Endothelial cell of umbilical vein (primary cell): ENCODE measurements at regions not wholly inside any gene's neighbourhood (a gene's known extent, or its start where the extent isn't known, plus 50 kb on each side); places are given as distances from the start of the nearest gene placed in this dataset.

ENCODE experiments used
- BruUV-seq: library from RNA; stranded (reverse); fragments of 400-500 nt; replicated peaks from 2 replicates; lab custom pipeline; 2021; lab: Mats Ljungman, UMichigan
- CTCF ChIA-PET: fragments of 300-600, 350-600 bp; sonication (Branson Sonifier 250); formaldehyde crosslinking; loops from one replicate; lab custom pipeline; 2021; ENCODE audit warnings: antibody characterized with exemption, inconsistent platforms; lab: Charles Lee
- POLR2A ChIA-PET: fragments of 300-600, 350-600 bp; sonication (Branson Sonifier 250); formaldehyde crosslinking; loops from one replicate; lab custom pipeline; 2021; ENCODE audit warnings: antibody characterized with exemption, inconsistent platforms; lab: Charles Lee
- DNase-seq: peaks from one replicate; pipeline ENCODE4 v3.0.0-alpha.2; 2011; ENCODE audit warnings: low read depth, low spot score
- FAIRE-seq: peaks from 2 replicates; lab custom pipeline; 2011; peaks lifted over from hg19 to GRCh38; lab: Jason Lieb, UNC
- H2AFZ ChIP-seq: 2 replicates; pipeline ENCODE4 v1.6.0; 2012; ENCODE audit warnings: low read depth, low read length, control low read depth, inconsistent platforms
- H3K27ac ChIP-seq: 2 replicates; pipeline ENCODE4 v1.5.1; 2011; ENCODE audit warnings: low read depth, mild to moderate bottlenecking, control low read depth, low read length, moderate library complexity; ENCODE audit not compliant: insufficient read depth
- H3K27me3 ChIP-seq, 2 experiments: 2 replicates each; pipeline versions ENCODE4 v1.6.0 to v1.6.1; 2011; ENCODE audit warnings: low read length in 2 of 2, mixed read lengths in 1 of 2; ENCODE audit not compliant: control insufficient read depth in 2 of 2, insufficient read depth in 2 of 2
- H3K36me3 ChIP-seq, 2 experiments: 2 replicates in 1 of 2; 3 replicates in 1 of 2; pipeline ENCODE4 v1.5.1; 2011; ENCODE audit warnings: low read length in 2 of 2, mild to moderate bottlenecking in 1 of 2, moderate library complexity in 1 of 2; ENCODE audit not compliant: control insufficient read depth in 2 of 2, insufficient read depth in 2 of 2; ENCODE audit errors: extremely low read depth in 1 of 2
- H3K4me1 ChIP-seq: 3 replicates; pipeline ENCODE4 v1.5.1; 2011; ENCODE audit warnings: mild to moderate bottlenecking, low read length; ENCODE audit not compliant: control insufficient read depth, insufficient read depth; ENCODE audit errors: extremely low read depth
- H3K4me2 ChIP-seq: 2 replicates; pipeline ENCODE4 v1.6.1; 2011; ENCODE audit warnings: low read length, control low read depth, mixed read lengths; ENCODE audit not compliant: insufficient read depth
- H3K4me3 ChIP-seq, 3 experiments: fragments of 200-600 bp in 1 of 3; sonication (generic), shearing (Covaris generic) in 1 of 3; replicated peaks in 1 of 3; 2 replicates each; pipeline ENCODE4 v1.5.1; 2011 to 2016; ENCODE audit warnings: control low read depth in 3 of 3, low read length in 3 of 3, mild to moderate bottlenecking in 2 of 3, inconsistent platforms in 1 of 3, low read depth in 1 of 3, moderate library complexity in 1 of 3; ENCODE audit not compliant: insufficient read depth in 1 of 3
- H3K79me2 ChIP-seq: 2 replicates; pipeline ENCODE4 v1.6.0; 2012; ENCODE audit warnings: low read length, inconsistent platforms; ENCODE audit not compliant: control insufficient read depth, insufficient read depth
- H3K9ac ChIP-seq: replicated peaks from 2 replicates; pipeline ENCODE3; 2011; ENCODE audit warnings: low read length, control low read depth; ENCODE audit not compliant: insufficient read depth; ENCODE audit errors: extremely low read depth
- H3K9me1 ChIP-seq: replicated peaks from 3 replicates; pipeline ENCODE4 v1.6.0; 2011; ENCODE audit warnings: mild to moderate bottlenecking, low read length; ENCODE audit not compliant: control insufficient read depth, insufficient read depth; ENCODE audit errors: extremely low read depth
- H3K9me3 ChIP-seq: replicated peaks from 2 replicates; pipeline ENCODE4 v1.5.1; 2012; ENCODE audit warnings: low read length, inconsistent platforms; ENCODE audit not compliant: control insufficient read depth, insufficient read depth
- H4K20me1 ChIP-seq: replicated peaks from 2 replicates; pipeline ENCODE3; 2011; ENCODE audit warnings: mild to moderate bottlenecking, low read length; ENCODE audit not compliant: control insufficient read depth, insufficient read depth; ENCODE audit errors: extremely low read depth
- EZH2 ChIP-seq: IDR thresholded peaks from 2 replicates; pipeline ENCODE4 v1.6.1; 2012; ENCODE audit warnings: borderline replicate concordance, low read depth, mild to moderate bottlenecking, moderate library complexity, low read length, inconsistent platforms; ENCODE audit not compliant: severe bottlenecking
- FOS ChIP-seq: IDR thresholded peaks from 2 replicates; pipeline ENCODE4 v1.6.1; 2011; ENCODE audit warnings: mild to moderate bottlenecking, low read length, moderate library complexity, borderline replicate concordance; ENCODE audit not compliant: insufficient read depth
- GATA2 ChIP-seq: IDR thresholded peaks from 2 replicates; pipeline ENCODE4 v1.7.0; 2011; ENCODE audit warnings: low read depth, mild to moderate bottlenecking, moderate library complexity, mixed read lengths, low read length; ENCODE audit not compliant: insufficient read length, insufficient read depth
- JUN ChIP-seq: IDR thresholded peaks from 2 replicates; pipeline ENCODE4 v1.6.1; 2011; ENCODE audit warnings: borderline replicate concordance, low read depth; ENCODE audit not compliant: insufficient read length, insufficient read depth
- MYC ChIP-seq: IDR thresholded peaks from one replicate; pipeline ENCODE4 v1.6.1; 2011; ENCODE audit warnings: mild to moderate bottlenecking, low read depth, low read length
- POLR2A ChIP-seq: IDR thresholded peaks from 2 replicates; pipeline ENCODE4 v1.6.1; 2012; ENCODE audit warnings: low read depth, mild to moderate bottlenecking, control low read depth, low read length
- POLR2AphosphoS5 ChIP-seq: IDR thresholded peaks from 2 replicates; pipeline ENCODE4 v1.6.1; 2012; ENCODE audit warnings: low read depth, mild to moderate bottlenecking, control low read depth, low read length, moderate library complexity; ENCODE audit not compliant: insufficient read depth
- dilution Hi-C: fragments of 300-500 bp; cut with MboI; formaldehyde crosslinking; loops from one replicate; pipeline ENCODE4 v1.15.0; 2019; ENCODE audit warnings: low sequenced_read_pairs; ENCODE audit not compliant: extremely low pct_ligation_motif_present
- intact Hi-C: fragments of 100-400 bp; cut with micrococcal nuclease; formaldehyde crosslinking; loops from one replicate; pipeline ENCODE4 v1.10.0; 2022
- TF ChIP-seq, protein P1 (sequence below): IDR thresholded peaks from 2 replicates; pipeline ENCODE4 v1.6.1; 2011; ENCODE audit not compliant: insufficient read depth, insufficient read length
- TF ChIP-seq, protein P2 (sequence below), 2 donors: IDR thresholded peaks; 1 replicate in 1 of 2; 2 replicates in 1 of 2; pipeline ENCODE4 v1.5.1; 2011; ENCODE audit warnings: low read length in 2 of 2, mild to moderate bottlenecking in 2 of 2, moderate library complexity in 2 of 2, control low read depth in 1 of 2, inconsistent platforms in 1 of 2, low read depth in 1 of 2; ENCODE audit not compliant: insufficient read depth in 1 of 2; ENCODE audit errors: extremely low read depth in 1 of 2

DNA sequence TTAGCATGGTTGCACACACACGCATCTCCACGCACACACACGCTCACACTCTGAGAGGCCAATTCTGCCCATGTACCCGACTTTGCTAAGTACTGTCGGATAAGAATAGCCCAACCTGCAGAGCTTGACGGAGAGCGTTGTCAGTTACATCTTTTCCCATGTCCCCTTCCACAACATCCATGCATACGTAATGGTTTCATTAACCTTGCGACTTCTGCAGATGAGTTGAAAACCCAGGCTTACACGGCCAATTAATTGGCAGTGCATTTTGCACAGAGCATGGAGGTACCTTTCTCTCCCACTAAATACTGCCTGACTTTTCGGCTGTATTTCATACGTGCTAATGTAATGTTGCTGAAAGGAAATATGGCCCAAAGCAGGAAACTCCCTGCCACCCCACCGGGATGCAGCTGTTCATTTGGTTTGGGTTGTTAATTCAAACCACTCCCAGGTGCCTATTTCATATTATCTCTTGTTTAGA, 291.2 kb upstream of the HABP2 start:
- intact Hi-C loops: no loop called here
- no peaks in the 10 kb centered on the region for H3K9me1 ChIP-seq
- no peak for FAIRE-seq
- no peak overlapping the region for H3K9ac ChIP-seq
- no peak overlapping the region for H3K4me3 ChIP-seq
- ChIA-PET CTCF (no interaction called here), POLR2A (no interaction called here)
- no peaks in the 10 kb centered on the region for H3K79me2 ChIP-seq
- TF ChIP-seq FOS: no peak
- no peak for TF ChIP-seq POLR2A
- no peak for TF ChIP-seq POLR2AphosphoS5
- TF ChIP-seq, protein P1, sequence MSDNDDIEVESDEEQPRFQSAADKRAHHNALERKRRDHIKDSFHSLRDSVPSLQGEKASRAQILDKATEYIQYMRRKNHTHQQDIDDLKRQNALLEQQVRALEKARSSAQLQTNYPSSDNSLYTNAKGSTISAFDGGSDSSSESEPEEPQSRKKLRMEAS: no peak
- no peak for TF ChIP-seq JUN
- no peak for TF ChIP-seq MYC
- TF ChIP-seq GATA2: no peak
- TF ChIP-seq, protein P2, sequence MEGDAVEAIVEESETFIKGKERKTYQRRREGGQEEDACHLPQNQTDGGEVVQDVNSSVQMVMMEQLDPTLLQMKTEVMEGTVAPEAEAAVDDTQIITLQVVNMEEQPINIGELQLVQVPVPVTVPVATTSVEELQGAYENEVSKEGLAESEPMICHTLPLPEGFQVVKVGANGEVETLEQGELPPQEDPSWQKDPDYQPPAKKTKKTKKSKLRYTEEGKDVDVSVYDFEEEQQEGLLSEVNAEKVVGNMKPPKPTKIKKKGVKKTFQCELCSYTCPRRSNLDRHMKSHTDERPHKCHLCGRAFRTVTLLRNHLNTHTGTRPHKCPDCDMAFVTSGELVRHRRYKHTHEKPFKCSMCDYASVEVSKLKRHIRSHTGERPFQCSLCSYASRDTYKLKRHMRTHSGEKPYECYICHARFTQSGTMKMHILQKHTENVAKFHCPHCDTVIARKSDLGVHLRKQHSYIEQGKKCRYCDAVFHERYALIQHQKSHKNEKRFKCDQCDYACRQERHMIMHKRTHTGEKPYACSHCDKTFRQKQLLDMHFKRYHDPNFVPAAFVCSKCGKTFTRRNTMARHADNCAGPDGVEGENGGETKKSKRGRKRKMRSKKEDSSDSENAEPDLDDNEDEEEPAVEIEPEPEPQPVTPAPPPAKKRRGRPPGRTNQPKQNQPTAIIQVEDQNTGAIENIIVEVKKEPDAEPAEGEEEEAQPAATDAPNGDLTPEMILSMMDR (IDR thresholded peaks at IDR 0.05; ENCODE audit: extremely low read depth in 1 of 2, insufficient read depth in 1 of 2, low read depth in 1 of 2, low read length in 2 of 2): no peak
- TF ChIP-seq EZH2: no peak
- dilution Hi-C loops: no loop called here
- H3K9me3 ChIP-seq: no peaks in the 10 kb centered on the region
- H4K20me1 ChIP-seq: no peaks in the 10 kb centered on the region
- H3K36me3 ChIP-seq: no peaks in the 10 kb centered on the region
- H2AFZ ChIP-seq: no peak overlapping the region
- no peak for DNase-seq
- H3K27me3 ChIP-seq: no peaks in the 10 kb centered on the region
- H3K4me1 ChIP-seq: no peaks in the 10 kb centered on the region
- no peak overlapping the region for H3K27ac ChIP-seq
- no peak overlapping the region for H3K4me2 ChIP-seq
- BruUV-seq: no TSS peak
